HG02642 (cell line): ENCODE measurements at regions not wholly inside any gene's neighbourhood (a gene's known extent, or its start where the extent isn't known, plus 50 kb on each side); places are given as distances from the start of the nearest gene placed in this dataset.
"Not testable (repeated sequence)": the region's sequence is repeated elsewhere in the genome, so short reads cannot be mapped to it uniquely, and the experiment has no call there.

ENCODE experiments used
- ATAC-seq: cut with Tn5 transposase; IDR thresholded peaks from one replicate; pipeline ENCODE4 v1.9.1; 2021; ENCODE audit warnings: mild to moderate bottlenecking; ENCODE audit not compliant: unreplicated experiment, poor library complexity

DNA sequence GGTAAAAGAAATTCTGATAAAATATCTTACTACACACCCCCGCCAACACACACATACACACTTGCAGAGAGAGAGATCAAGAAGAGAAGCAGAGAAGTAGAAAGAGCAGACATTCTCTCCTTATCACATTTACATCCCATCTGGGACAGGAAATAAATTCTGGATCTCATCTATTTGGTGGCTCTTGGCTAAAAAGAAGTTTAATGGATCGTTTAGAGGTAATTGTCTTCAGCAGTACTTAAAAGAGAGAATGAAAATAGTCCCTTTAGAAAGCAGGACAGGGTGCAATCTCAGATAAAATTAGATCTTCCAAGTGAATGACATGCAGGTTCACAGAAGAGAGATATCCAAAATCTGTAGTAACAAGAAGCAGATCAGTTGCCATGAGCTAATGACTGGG is 1392.5 kb downstream of the RAPGEF2 start:
- no peak for ATAC-seq

GRCh38 chr4:160498211-160498610 is 1395.3 kb downstream of the RAPGEF2 start:
- ATAC-seq, result no peak

GRCh38 chr4:160505724-160506123 is 1402.8 kb downstream of the RAPGEF2 start:
- ATAC-seq, result no peak

- ATAC-seq, result no peak
These were observed 1408.0 kb downstream of the RAPGEF2 start for GRCh38 chr4:160510928-160511327.

DNA sequence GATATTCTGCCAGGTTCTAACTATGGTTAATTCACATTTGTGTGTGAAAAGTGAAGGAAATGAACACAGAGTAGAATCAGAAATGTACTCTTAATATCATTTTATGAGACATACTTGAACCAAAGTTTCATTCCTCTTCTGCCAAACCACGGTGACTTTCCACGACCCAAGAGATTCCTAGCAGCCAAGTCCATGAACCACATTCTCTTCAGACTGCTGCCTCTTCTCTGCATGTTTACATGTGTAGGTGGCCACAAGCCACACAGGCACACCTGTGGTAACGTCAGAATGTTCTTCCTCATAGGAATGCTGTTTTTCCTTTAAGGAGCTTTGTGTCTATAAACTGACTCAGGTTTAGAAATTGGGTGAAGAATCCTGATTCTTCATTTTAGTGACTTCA is 1411.2 kb downstream of the RAPGEF2 start:
- no peak for ATAC-seq

GRCh38 chr4:160523231-160523630 is 1420.4 kb downstream of the RAPGEF2 start:
- no peak for ATAC-seq

DNA sequence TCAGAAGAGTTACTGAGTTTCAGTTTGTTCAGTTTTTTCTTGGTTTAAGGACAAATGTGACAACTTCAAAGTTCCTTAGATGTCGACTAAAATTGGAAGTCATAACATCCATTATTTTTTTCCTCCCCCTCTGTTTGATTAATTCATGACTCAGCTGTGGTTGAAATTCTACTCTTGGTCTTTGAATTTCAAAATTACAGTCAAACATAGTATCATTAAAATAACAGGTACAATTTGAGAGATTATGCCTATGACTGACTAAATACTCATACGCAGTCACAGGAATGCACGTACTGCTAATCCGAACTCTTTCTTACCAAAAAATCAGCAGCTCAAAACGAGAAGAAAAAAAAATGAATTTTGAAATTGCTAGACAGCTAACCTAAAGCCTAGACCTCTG is 1434.8 kb downstream of the RAPGEF2 start:
- ATAC-seq, result no peak

- ATAC-seq, result no peak
These were observed 1443.3 kb downstream of the RAPGEF2 start for GRCh38 chr4:160546201-160546600.

GRCh38 chr4:160549951-160550519 is 1447.2 kb downstream of the RAPGEF2 start:
- not testable (repeated sequence) for ATAC-seq

GRCh38 chr4:160562661-160563060 is 1459.8 kb downstream of the RAPGEF2 start:
- ATAC-seq, result no peak

DNA sequence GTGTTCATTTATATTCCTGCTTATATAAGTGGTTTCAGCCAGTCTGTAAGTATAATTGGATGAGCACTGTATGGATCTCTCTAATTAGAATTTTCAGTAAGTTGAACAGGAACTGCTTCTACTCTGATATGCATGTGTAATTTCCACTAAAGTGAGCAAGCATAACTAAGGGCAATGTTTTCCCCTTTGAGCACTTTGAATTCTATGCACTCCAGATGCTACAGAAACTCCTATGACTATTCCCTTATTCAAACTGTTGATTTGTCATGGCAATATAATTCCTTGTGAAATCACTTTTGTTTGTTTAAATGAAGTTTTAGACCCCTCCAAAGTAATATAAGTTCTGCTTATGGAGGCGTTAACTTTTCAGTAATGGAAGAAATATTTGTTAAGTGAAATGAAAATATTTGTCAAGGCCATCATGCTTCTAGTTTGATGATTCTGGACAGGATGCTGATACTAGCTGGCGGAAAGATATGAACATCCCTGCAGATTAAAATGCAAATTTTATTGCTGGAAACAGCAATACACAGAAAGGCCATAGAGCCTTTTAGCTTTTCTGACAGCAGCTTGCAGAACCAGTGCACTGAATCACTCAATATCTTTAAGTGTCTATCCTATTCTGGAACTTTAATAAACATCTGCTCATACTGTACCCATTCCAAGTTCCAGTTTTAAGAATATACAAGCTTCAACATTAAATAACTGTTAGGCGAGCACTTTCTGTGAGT is 1460.8 kb downstream of the RAPGEF2 start:
- ATAC-seq, result no peak

DNA sequence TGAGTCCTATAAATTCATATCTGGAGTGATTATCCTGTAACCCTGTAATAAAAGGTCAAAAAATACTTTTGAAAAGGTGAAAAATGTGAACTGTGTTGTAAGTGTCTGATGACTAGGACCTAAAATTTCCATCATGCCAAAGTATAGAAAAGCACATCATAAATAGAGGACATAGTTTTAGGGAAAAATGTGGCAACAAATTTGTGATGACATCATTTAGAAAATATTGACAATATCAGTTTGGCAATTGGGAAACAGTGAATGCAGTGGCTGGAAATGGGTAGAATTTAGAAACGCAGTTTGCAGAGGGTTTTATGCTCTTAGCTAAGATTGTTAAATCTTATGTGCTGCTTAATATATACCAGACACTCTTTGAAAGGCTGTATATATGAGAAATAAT is 1464.8 kb downstream of the RAPGEF2 start:
- no peak for ATAC-seq

DNA sequence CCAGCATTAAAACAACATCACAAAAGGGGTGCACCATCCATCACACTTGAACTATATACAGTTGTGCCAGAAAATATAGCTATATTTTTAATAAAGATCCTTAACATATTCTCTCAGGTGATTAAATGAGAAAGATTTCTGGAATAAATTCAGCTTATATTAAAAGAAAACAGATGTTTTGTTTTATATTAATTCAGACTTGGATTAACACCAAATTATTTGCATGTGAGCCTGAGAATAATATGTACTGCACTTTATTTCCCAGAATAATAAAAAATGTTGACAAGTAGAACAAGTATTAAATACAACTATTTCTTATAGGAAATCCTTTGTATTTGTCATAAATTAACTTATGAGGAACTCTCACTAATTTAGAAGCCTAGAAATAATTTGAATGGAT is 1467.4 kb downstream of the RAPGEF2 start:
- no peak for ATAC-seq

GRCh38 chr4:160574272-160574671 is 1471.4 kb downstream of the RAPGEF2 start:
- ATAC-seq, result not testable (repeated sequence)

- no peak for ATAC-seq
These were observed 1477.7 kb downstream of the RAPGEF2 start for GRCh38 chr4:160580581-160580980.

GRCh38 chr4:160592258-160592657 is 1489.4 kb downstream of the RAPGEF2 start:
- ATAC-seq, result no peak

- no peak for ATAC-seq
These were observed 1492.8 kb downstream of the RAPGEF2 start for GRCh38 chr4:160595646-160596045.

DNA sequence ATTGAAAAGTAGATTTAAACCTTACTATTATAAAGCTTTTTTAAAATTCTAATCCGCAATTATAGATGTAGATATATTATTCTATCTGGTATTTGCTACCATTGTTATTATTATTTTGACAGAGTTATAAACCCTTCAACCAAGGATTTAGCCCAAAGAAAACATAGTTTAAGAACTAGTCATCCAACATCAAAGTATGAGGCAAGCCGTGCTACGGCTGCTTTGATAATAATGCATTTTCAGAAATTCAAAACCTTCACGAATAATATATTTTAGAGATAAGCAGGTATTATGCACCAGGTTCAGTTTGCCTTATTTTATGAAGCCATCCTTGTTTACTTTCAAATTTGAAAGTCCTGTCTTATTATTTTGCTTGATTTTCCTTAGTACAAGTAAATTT is 1501.7 kb downstream of the RAPGEF2 start:
- ATAC-seq, result no peak

DNA sequence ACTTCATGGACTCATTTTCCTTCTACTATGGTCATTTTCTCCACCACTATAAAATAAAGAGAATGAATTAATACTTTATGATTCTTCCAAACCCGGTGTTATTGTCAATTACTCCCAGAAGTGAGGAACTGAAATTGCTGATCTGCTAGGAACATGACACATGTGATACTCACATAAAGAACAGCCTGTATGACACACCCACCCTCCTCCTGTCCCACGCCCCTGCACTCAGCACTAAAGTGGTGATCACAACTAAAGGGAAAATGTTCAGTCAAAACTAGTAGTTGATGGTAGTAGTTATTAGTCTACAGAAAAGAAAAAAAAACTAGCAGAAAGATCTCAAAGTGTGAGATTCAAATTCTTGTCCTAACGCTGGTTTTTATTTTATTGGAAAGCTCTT is 1508.3 kb downstream of the RAPGEF2 start:
- ATAC-seq, result no peak

DNA sequence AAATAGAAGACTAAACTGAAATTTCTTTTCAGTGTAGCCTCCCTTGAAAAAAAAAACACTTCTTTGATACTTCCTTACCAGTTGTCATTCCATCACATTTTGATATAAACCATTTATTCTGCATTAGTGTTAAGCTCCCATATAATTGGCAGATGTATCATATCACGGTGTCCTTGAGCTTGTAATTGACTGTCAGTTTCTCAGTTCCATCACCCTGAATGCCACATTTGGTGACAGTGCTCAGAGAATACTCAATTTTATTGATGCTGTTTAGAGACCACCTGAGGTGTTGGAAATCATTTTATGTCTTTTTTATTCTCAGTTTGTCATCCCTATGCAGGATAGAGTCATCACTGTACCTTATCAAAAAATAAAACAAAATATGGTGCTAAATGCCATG is 1528.2 kb downstream of the RAPGEF2 start:
- no peak for ATAC-seq

DNA sequence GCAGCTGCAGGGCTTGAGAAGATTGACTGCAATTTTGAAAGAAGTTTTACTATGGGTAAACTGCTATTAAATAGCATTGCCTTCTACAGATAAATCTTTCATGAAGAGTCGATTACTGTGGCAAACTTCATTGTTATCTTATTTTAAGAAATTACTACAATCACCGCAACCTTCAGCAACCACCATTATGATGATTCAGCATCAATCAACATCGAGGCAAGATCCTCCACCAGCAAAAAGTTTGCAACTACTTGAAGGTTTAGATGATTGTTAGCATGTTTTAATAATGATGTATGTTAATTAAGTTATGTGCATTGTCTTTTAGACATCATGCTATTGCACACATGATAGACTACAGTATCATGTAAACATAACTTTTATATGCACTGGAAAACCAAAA is 1511.0 kb downstream of the FSTL5 start:
- no peak for ATAC-seq

DNA sequence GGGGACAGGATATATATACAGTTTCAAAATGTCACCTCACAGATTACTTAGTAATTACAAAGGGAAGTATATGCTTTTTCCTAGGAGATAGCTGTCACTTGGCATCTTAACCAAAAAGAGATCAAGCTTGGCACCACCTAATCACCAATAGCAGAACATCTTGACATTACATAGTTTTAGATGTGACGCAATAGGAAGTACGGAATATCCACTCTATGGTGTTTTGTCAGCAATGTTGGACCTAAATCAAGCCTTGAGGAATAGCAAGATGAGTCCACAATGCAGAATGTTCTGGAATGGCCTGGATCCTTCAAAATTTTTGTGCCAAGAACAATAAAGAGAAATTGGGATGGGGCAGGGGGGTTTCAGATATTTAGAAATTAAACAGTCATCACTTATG is 1488.2 kb downstream of the FSTL5 start:
- no peak for ATAC-seq
